ENCODE measurements at regions not wholly inside any gene's neighbourhood (a gene's known extent, or its start where the extent isn't known, plus 50 kb on each side); places are given as distances from the start of the nearest gene placed in this dataset.

GRCh38 chrX:9267415-9267814, 197.4 kb upstream of the TBL1X start:
- no peak for TF ChIP-seq EZH2phosphoT487 (IDR thresholded peaks at IDR 0.05; ENCODE audit: borderline replicate concordance)
- TF ChIP-seq CTCF (conservative IDR thresholded peaks at IDR 0.05; ENCODE audit: low read length), result no peak
- Histone ChIP-seq H3K27me3 (ENCODE audit: insufficient read depth, low read length, poor library complexity, severe bottlenecking) (no peaks in the 10 kb centered on the region), H4K20me1 (ENCODE audit: insufficient read depth, low read length, poor library complexity, severe bottlenecking) (no peaks in the 10 kb centered on the region), H2AFZ (ENCODE audit: low read length) (no peak overlapping the region), H3K79me2 (ENCODE audit: insufficient read depth, low read length) (no peaks in the 10 kb centered on the region), H3F3A (ENCODE audit: low read depth) (no peaks in the 10 kb centered on the region), H3K36me3 (ENCODE audit: insufficient read depth, low read length) (no peaks in the 10 kb centered on the region), H3K9ac (ENCODE audit: low read depth, low read length, poor library complexity, severe bottlenecking) (no peak overlapping the region), H3K9me3 (ENCODE audit: insufficient read depth, low read depth, low read length) (no peaks in the 10 kb centered on the region), H3K4me1 (ENCODE audit: insufficient read depth, low read length, poor library complexity, severe bottlenecking) (no peaks in the 10 kb centered on the region), H3K4me3 (ENCODE audit: low read length, poor library complexity, severe bottlenecking) (no peak overlapping the region), H3K4me2 (ENCODE audit: low read depth, low read length, poor library complexity, severe bottlenecking) (no peak overlapping the region), H3K9me2 (replicated peaks; ENCODE audit: low read depth, low read length) (no peaks in the 10 kb centered on the region)

- H3K79me2 ChIP-seq (ENCODE audit: insufficient read depth, low read length), result no peaks in the 10 kb centered on the region
- H3K4me3 ChIP-seq (ENCODE audit: low read length, poor library complexity, severe bottlenecking), result no peak overlapping the region
- H4K20me1 ChIP-seq (ENCODE audit: insufficient read depth, low read length, poor library complexity, severe bottlenecking), result no peaks in the 10 kb centered on the region
Observed at GRCh38 chrX:9269134-9269533, 195.7 kb upstream of the TBL1X start.

GRCh38 chrX:9271789-9272525, 192.9 kb upstream of the TBL1X start:
- no peaks in the 10 kb centered on the region for H3K9me3 ChIP-seq (ENCODE audit: insufficient read depth, low read depth, low read length)
- H3K4me2 ChIP-seq (ENCODE audit: low read depth, low read length, poor library complexity, severe bottlenecking), result no peak overlapping the region
- H4K20me1 ChIP-seq (ENCODE audit: insufficient read depth, low read length, poor library complexity, severe bottlenecking), result no peaks in the 10 kb centered on the region
- H3K79me2 ChIP-seq (ENCODE audit: insufficient read depth, low read length), result no peaks in the 10 kb centered on the region
- TF ChIP-seq EZH2phosphoT487 (IDR thresholded peaks at IDR 0.05; ENCODE audit: borderline replicate concordance), result no peak
- TF ChIP-seq CTCF (conservative IDR thresholded peaks at IDR 0.05; ENCODE audit: low read length), result no peak
- H3K9me2 ChIP-seq (replicated peaks; ENCODE audit: low read depth, low read length), result no peaks in the 10 kb centered on the region
- no peaks in the 10 kb centered on the region for H3K27me3 ChIP-seq (ENCODE audit: insufficient read depth, low read length, poor library complexity, severe bottlenecking)
- no peak overlapping the region for H3K4me3 ChIP-seq (ENCODE audit: low read length, poor library complexity, severe bottlenecking)
- H3K4me1 ChIP-seq (ENCODE audit: insufficient read depth, low read length, poor library complexity, severe bottlenecking), result no peaks in the 10 kb centered on the region
- no peaks in the 10 kb centered on the region for H3F3A ChIP-seq (ENCODE audit: low read depth)
- H2AFZ ChIP-seq (ENCODE audit: low read length), result no peak overlapping the region
- no peak overlapping the region for H3K9ac ChIP-seq (ENCODE audit: low read depth, low read length, poor library complexity, severe bottlenecking)
- no peaks in the 10 kb centered on the region for H3K36me3 ChIP-seq (ENCODE audit: insufficient read depth, low read length)

More at GRCh38 chrX:9269134-9269533, 195.7 kb upstream of the TBL1X start:
- no peak for TF ChIP-seq CTCF (conservative IDR thresholded peaks at IDR 0.05; ENCODE audit: low read length)
- no peak for TF ChIP-seq EZH2phosphoT487 (IDR thresholded peaks at IDR 0.05; ENCODE audit: borderline replicate concordance)
- Histone ChIP-seq H3K36me3 (ENCODE audit: insufficient read depth, low read length) (no peaks in the 10 kb centered on the region), H3K9me2 (replicated peaks; ENCODE audit: low read depth, low read length) (no peaks in the 10 kb centered on the region), H3F3A (ENCODE audit: low read depth) (no peaks in the 10 kb centered on the region), H2AFZ (ENCODE audit: low read length) (no peak overlapping the region), H3K9ac (ENCODE audit: low read depth, low read length, poor library complexity, severe bottlenecking) (no peak overlapping the region), H3K9me3 (ENCODE audit: insufficient read depth, low read depth, low read length) (no peaks in the 10 kb centered on the region), H3K4me1 (ENCODE audit: insufficient read depth, low read length, poor library complexity, severe bottlenecking) (no peaks in the 10 kb centered on the region), H3K4me2 (ENCODE audit: low read depth, low read length, poor library complexity, severe bottlenecking) (no peak overlapping the region), H3K27me3 (ENCODE audit: insufficient read depth, low read length, poor library complexity, severe bottlenecking) (no peaks in the 10 kb centered on the region)
